ENCODE measurements at regions not wholly inside any gene's neighbourhood (a gene's known extent, or its start where the extent isn't known, plus 50 kb on each side); places are given as distances from the start of the nearest gene placed in this dataset.

- TF ChIP-seq CTCF (IDR thresholded peaks at IDR 0.05) (no peak), POLR2A (IDR thresholded peaks at IDR 0.05) (no peak), EP300 (IDR thresholded peaks at IDR 0.05; ENCODE audit: low read depth) (no peak)
These were observed 897.3 kb downstream of the TUSC7 start for GRCh38 chr3:117606866-117607265.

All from transverse colon (tissue), 3 donors.